HEK293 (cell line): ENCODE measurements at regions not wholly inside any gene's neighbourhood (a gene's known extent, or its start where the extent isn't known, plus 50 kb on each side); places are given as distances from the start of the nearest gene placed in this dataset.

ENCODE experiments used
- CTCF ChIP-seq: fragments of 450-650 bp; formaldehyde crosslinking; IDR thresholded peaks from 2 replicates; pipeline ENCODE4 v1.5.1; 2016; ENCODE audit warnings: missing biosample characterization, missing genetic modification characterization
- PRDM2 ChIP-seq: fragments of 450-650 bp; formaldehyde crosslinking; IDR thresholded peaks from 2 replicates; pipeline ENCODE4 v1.5.1; 2016; ENCODE audit warnings: missing biosample characterization, missing genetic modification characterization, borderline replicate concordance
- SP2 ChIP-seq: fragments of 450-650 bp; formaldehyde crosslinking; IDR thresholded peaks from 2 replicates; pipeline ENCODE4 v1.5.1; 2016; ENCODE audit warnings: missing biosample characterization, missing genetic modification characterization
- ZBTB21 ChIP-seq: fragments of 450-650 bp; formaldehyde crosslinking; IDR thresholded peaks from 2 replicates; pipeline ENCODE4 v1.5.1; 2017; ENCODE audit warnings: missing biosample characterization, missing genetic modification characterization
- ZNF10 ChIP-seq: fragments of 450-650 bp; formaldehyde crosslinking; IDR thresholded peaks from 2 replicates; pipeline ENCODE4 v1.5.1; 2017; ENCODE audit warnings: missing biosample characterization, missing genetic modification characterization
- ZNF133 ChIP-seq: fragments of 450-650 bp; formaldehyde crosslinking; IDR thresholded peaks from 2 replicates; pipeline ENCODE4 v1.5.1; 2016; ENCODE audit warnings: missing biosample characterization, missing genetic modification characterization
- ZNF175 ChIP-seq: fragments of 450-650 bp; formaldehyde crosslinking; IDR thresholded peaks from 2 replicates; pipeline ENCODE4 v1.5.1; 2016; ENCODE audit warnings: missing biosample characterization, missing genetic modification characterization
- ZNF18 ChIP-seq: fragments of 450-650 bp; formaldehyde crosslinking; IDR thresholded peaks from 2 replicates; pipeline ENCODE4 v1.5.1; 2016; ENCODE audit warnings: missing biosample characterization, missing genetic modification characterization
- ZNF184 ChIP-seq: fragments of 450-650 bp; IDR thresholded peaks from 2 replicates; pipeline ENCODE4 v1.5.1; 2018; ENCODE audit warnings: missing biosample characterization, mild to moderate bottlenecking, missing genetic modification characterization
- ZNF311 ChIP-seq: fragments of 450-650 bp; formaldehyde crosslinking; IDR thresholded peaks from 2 replicates; pipeline ENCODE4 v1.5.1; 2017; ENCODE audit warnings: missing biosample characterization, missing genetic modification characterization, borderline replicate concordance
- ZNF324 ChIP-seq: fragments of 450-650 bp; formaldehyde crosslinking; IDR thresholded peaks from 2 replicates; pipeline ENCODE4 v1.5.1; 2016; ENCODE audit warnings: missing biosample characterization, missing genetic modification characterization
- ZNF645 ChIP-seq: fragments of 450-650 bp; formaldehyde crosslinking; IDR thresholded peaks from 2 replicates; pipeline ENCODE4; 2016; ENCODE audit warnings: missing biosample characterization, missing genetic modification characterization
- ZNF660 ChIP-seq: fragments of 450-650 bp; IDR thresholded peaks from 2 replicates; pipeline ENCODE4 v1.5.1; 2018; ENCODE audit warnings: missing biosample characterization, mild to moderate bottlenecking, missing genetic modification characterization

GRCh38 chr7:97503367-97504094 lies 228.4 kb upstream of the TAC1 start:
- no peak for TF ChIP-seq ZNF324
- TF ChIP-seq CTCF (tag by site-specific recombination), result no peak
- no peak for TF ChIP-seq ZNF18
- no peak for TF ChIP-seq ZBTB21 (tag by site-specific recombination)
- TF ChIP-seq PRDM2 (tag by site-specific recombination), result no peak
- no peak for TF ChIP-seq ZNF184 (tag by site-specific recombination)
- no peak for TF ChIP-seq SP2
- no peak for TF ChIP-seq ZNF311 (tag by site-specific recombination)
- no peak for TF ChIP-seq ZNF645
- no peak for TF ChIP-seq ZNF660
- no peak for TF ChIP-seq ZNF133 (tag by site-specific recombination)
- no peak for TF ChIP-seq ZNF175
- TF ChIP-seq ZNF10, result no peak
